Colonic mucosa (tissue), 4 donors: ENCODE measurements at regions not wholly inside any gene's neighbourhood (a gene's known extent, or its start where the extent isn't known, plus 50 kb on each side); places are given as distances from the start of the nearest gene placed in this dataset.

Experiments used
- DNase-seq: peaks from one replicate; pipeline ENCODE4 v3.0.0-alpha.2; 2020
- H3K27ac ChIP-seq: fragments of 200-600 bp; one replicate; pipeline ENCODE4 v1.8.0; 2021
- H3K27me3 ChIP-seq: fragments of 200-600 bp; one replicate; pipeline ENCODE4 v1.8.0; 2021
- H3K36me3 ChIP-seq: fragments of 200-600 bp; one replicate; pipeline ENCODE4 v1.8.0; 2021
- H3K4me1 ChIP-seq: fragments of 200-600 bp; one replicate; pipeline ENCODE4 v1.8.0; 2021; ENCODE audit warnings: mild to moderate bottlenecking
- H3K4me3 ChIP-seq: fragments of 200-600 bp; one replicate; pipeline ENCODE4 v1.8.0; 2021
- H3K9ac ChIP-seq, 2 donors: one replicate each; pipeline ENCODE4 v1.7.0; 2013; ENCODE audit warnings: control low read depth in 2 of 2, low read depth in 2 of 2, low read length in 2 of 2
- H3K9me3 ChIP-seq: fragments of 200-600 bp; one replicate; pipeline ENCODE4 v1.8.0; 2021
- intact Hi-C: fragments of 100-400 bp; cut with DNase I; formaldehyde crosslinking; loops from one replicate; pipeline ENCODE4 v1.14.1; 2022
- TF ChIP-seq, protein P1 (sequence below): fragments of 200-600 bp; IDR thresholded peaks from one replicate; pipeline ENCODE4 v1.8.0; 2022; ENCODE audit warnings: antibody characterized with exemption, mild to moderate bottlenecking
- donor health status: healthy.
- donor health status: DM: no; HTN: no; CAD: no.
- donor health status: DM: no; HTN: no; CAD: no.

DNA sequence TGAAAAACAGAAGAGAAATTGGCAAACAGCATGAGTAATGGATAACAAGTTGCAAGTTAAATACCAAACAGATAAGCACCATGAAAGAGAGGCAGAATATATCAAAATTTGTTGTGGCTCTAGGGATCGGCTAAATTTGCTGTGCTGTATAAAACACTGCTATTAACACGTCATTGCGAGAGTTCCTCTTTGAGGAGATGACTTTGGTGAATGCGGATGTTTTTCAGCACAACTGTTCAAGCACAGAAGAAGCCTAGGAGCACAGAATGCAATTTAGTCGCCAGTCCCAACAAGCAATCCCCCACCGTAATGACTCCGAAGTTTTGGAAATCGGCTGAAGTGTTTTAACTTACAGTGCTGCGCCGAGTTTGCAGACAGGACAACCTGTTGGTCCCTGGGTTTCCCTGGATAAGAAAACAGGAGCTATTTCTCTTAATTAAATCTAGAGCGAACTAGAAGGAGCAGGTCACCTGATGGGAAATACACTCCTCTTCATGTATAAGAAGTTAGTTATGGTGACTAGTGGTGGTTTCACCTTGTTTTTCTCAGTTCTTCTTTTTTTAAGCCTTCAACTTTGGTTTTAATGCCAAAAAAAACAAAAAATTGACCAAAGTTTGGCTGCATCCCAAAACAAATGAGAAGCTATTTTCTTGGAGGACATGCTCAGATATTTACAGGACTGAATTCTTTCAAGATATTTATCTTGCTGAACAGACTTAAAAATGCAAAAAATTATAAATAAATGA lies 454.1 kb upstream of the SALL3 start:
- H3K4me3 ChIP-seq = no peak overlapping the region
- H3K27ac ChIP-seq = no peak overlapping the region
- H3K27me3 ChIP-seq = no peaks in the 10 kb centered on the region
- H3K9ac ChIP-seq = no peak overlapping the region
- no peaks in the 10 kb centered on the region for H3K9me3 ChIP-seq
- intact Hi-C loops = no loop called here
- no peak for DNase-seq
- no peaks in the 10 kb centered on the region for H3K36me3 ChIP-seq
- TF ChIP-seq, protein P1, sequence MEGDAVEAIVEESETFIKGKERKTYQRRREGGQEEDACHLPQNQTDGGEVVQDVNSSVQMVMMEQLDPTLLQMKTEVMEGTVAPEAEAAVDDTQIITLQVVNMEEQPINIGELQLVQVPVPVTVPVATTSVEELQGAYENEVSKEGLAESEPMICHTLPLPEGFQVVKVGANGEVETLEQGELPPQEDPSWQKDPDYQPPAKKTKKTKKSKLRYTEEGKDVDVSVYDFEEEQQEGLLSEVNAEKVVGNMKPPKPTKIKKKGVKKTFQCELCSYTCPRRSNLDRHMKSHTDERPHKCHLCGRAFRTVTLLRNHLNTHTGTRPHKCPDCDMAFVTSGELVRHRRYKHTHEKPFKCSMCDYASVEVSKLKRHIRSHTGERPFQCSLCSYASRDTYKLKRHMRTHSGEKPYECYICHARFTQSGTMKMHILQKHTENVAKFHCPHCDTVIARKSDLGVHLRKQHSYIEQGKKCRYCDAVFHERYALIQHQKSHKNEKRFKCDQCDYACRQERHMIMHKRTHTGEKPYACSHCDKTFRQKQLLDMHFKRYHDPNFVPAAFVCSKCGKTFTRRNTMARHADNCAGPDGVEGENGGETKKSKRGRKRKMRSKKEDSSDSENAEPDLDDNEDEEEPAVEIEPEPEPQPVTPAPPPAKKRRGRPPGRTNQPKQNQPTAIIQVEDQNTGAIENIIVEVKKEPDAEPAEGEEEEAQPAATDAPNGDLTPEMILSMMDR = no peak
- no peaks in the 10 kb centered on the region for H3K4me1 ChIP-seq

DNA sequence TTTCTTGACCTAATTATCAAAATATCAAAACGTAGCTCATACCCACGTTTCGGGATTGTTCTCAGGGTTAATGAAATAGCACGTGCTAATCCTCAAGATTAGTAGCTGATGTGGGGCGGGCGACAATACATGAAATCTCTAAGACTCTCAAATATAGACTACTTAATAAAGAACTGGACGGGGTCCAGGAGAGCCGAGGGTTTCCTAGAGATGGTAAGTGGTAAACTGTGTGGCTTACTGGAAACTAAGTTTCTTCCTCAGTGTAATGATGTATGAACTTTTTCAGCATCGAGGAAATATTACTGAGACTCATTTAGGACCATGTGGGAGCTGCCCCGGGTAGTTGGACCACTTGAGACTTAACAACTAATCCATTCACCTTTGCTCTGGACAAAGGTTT lies 453.3 kb upstream of the SALL3 start:
- no peak overlapping the region for H3K4me3 ChIP-seq
- DNase-seq = no peak
- H3K9me3 ChIP-seq = no peaks in the 10 kb centered on the region
- no peak overlapping the region for H3K27ac ChIP-seq
- H3K9ac ChIP-seq = no peak overlapping the region
- H3K27me3 ChIP-seq = no peaks in the 10 kb centered on the region
- TF ChIP-seq, protein P1 = no peak
- intact Hi-C loops = no loop called here
- H3K36me3 ChIP-seq = no peaks in the 10 kb centered on the region
- no peaks in the 10 kb centered on the region for H3K4me1 ChIP-seq

DNA sequence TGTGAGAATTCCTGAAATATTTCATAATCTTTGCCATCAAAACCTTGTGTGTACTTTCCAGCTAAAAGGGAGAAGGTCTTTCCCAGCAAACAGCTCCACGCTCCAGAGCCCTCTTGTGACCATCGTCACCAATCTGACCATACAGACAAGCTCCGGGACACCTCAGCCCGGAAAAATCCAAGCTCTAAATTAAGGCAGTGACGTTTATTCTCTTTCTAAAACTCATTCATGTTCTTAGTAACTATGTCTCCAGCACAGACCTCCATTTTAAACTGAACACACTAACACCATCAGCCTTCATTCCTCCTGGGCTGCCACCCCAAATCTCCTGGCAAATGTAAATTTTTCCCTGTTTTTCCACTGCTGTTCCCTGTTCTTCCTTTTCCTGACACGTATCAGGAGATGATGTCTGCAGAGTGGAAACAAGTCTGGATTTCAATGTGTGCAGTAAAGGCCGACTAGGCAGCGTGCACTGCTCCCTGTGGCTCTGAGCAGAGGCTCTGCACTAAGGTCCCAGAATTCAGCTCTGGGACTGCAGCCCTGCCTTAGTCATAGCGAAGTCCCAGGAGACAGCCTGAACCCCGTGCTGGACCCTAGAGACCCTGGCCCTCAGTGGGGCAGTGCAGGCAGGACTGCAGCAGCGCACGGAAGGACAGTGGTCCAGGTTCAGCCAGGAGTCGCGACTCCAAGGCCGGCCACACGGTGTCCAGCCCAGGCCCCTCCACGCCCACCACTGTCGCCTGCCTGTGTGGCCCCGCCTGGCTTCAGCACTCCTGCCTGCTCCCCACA lies 452.5 kb upstream of the SALL3 start:
- DNase-seq = no peak
- Histone ChIP-seq H3K36me3 (no peaks in the 10 kb centered on the region), H3K9ac (no peak overlapping the region), H3K9me3 (no peaks in the 10 kb centered on the region), H3K4me3 (no peak overlapping the region), H3K27ac (no peak overlapping the region), H3K27me3 (no peaks in the 10 kb centered on the region), H3K4me1 (no peaks in the 10 kb centered on the region)
- intact Hi-C loops = no loop called here
- TF ChIP-seq, protein P1 = no peak

DNA sequence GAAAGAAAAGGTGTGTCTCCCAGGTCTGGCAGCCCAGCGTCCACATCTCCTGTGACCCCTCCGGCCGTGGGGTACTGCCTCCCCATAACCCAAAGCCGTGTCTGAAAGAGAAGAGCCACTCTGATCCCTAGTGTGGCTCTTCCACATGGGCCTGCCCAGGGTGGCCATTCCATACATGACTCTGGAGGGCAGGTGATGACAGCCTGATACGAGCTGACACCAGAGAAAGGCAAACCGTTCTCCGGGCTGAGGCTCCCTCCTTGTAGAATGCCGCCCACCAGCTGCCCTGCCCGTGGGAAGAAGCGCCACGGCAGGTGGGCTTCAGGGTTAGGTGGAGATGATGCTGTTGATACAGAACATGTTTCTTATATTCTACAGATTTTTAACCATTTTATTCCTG lies 451.6 kb upstream of the SALL3 start:
- no peaks in the 10 kb centered on the region for H3K36me3 ChIP-seq
- H3K9me3 ChIP-seq = no peaks in the 10 kb centered on the region
- no peaks in the 10 kb centered on the region for H3K27me3 ChIP-seq
- no peak overlapping the region for H3K27ac ChIP-seq
- H3K9ac ChIP-seq = no peak overlapping the region
- intact Hi-C loops = no loop called here
- H3K4me3 ChIP-seq = no peak overlapping the region
- no peaks in the 10 kb centered on the region for H3K4me1 ChIP-seq
- TF ChIP-seq, protein P1 = no peak
- DNase-seq = no peak

DNA sequence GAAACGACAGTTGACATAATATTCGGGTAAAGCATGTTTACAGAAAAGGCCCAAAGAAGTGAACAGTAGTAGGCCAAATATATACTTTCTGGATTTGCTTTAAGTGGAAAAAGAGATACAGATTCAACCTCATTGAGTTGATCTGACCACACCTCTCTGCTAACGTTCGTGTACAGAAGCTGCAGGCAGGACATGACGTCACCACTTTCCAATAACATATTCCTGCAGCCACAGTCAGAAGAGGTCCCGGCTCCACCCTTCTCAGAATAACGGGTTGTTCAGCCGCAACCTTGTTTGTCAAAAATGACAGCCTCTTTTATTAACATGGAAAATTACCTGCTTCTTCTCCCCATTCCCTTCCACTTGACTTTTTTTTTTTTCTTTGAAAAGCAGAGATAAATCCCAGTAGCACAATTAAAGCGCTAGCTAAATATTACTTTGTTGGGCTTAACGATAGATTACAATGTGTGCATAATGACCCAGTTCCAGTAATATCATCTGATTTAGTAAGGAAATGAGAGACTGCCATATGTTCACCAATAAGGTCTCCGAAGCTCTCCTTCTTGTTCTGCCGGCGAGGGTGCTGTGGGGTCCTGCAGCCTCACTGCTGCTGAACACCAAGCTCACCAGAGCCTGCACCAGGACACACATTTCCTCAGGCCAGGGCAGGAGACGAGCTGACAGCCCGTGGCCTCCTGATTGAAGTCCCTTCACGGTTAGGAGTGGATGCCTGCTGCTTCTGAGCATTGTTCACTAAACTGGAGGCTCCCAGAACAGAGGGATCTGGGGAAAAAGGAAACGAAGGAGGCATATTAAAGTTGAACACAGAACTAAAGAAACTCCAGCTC lies 451.0 kb upstream of the SALL3 start:
- H3K36me3 ChIP-seq = no peaks in the 10 kb centered on the region
- H3K27me3 ChIP-seq = no peaks in the 10 kb centered on the region
- DNase-seq = no peak
- H3K9ac ChIP-seq = no peak overlapping the region
- TF ChIP-seq, protein P1 = no peak
- no peaks in the 10 kb centered on the region for H3K4me1 ChIP-seq
- intact Hi-C loops = no loop called here
- H3K4me3 ChIP-seq = no peak overlapping the region
- H3K27ac ChIP-seq = no peak overlapping the region
- no peaks in the 10 kb centered on the region for H3K9me3 ChIP-seq
